ENCODE measurements at regions not wholly inside any gene's neighbourhood (a gene's known extent, or its start where the extent isn't known, plus 50 kb on each side); places are given as distances from the start of the nearest gene placed in this dataset.

- TF ChIP-seq CTCF (IDR thresholded peaks at IDR 0.05), result no peak
- TF ChIP-seq POLR2A (IDR thresholded peaks at IDR 0.05), result no peak
Measured at GRCh38 chr11:19598876-19599486, 113.7 kb upstream of the NAV2 start.
